ENCODE measurements at regions not wholly inside any gene's neighbourhood (a gene's known extent, or its start where the extent isn't known, plus 50 kb on each side); places are given as distances from the start of the nearest gene placed in this dataset.

DNA sequence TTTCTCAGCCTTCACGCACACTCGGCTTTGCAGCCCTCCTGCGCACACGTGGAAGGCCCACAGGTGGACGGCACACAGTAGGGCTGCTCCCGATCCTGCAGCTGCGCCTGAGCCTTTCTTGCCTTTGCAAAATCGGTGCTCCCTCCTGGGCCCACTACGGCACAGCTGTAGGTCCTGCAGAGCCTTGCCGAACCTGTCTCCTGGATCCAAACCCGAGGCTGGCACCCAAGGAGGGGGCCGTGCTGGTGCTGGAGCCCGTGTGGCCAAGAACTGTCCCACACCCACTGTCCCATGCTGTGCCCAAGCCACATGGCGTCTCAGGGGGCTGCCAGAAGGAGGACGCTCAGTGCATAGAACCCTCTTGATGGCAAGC, 227.4 kb downstream of the TTLL2 start:
- no peak for TF ChIP-seq POLR2A (IDR thresholded peaks at IDR 0.05)
- TF ChIP-seq, protein P1, sequence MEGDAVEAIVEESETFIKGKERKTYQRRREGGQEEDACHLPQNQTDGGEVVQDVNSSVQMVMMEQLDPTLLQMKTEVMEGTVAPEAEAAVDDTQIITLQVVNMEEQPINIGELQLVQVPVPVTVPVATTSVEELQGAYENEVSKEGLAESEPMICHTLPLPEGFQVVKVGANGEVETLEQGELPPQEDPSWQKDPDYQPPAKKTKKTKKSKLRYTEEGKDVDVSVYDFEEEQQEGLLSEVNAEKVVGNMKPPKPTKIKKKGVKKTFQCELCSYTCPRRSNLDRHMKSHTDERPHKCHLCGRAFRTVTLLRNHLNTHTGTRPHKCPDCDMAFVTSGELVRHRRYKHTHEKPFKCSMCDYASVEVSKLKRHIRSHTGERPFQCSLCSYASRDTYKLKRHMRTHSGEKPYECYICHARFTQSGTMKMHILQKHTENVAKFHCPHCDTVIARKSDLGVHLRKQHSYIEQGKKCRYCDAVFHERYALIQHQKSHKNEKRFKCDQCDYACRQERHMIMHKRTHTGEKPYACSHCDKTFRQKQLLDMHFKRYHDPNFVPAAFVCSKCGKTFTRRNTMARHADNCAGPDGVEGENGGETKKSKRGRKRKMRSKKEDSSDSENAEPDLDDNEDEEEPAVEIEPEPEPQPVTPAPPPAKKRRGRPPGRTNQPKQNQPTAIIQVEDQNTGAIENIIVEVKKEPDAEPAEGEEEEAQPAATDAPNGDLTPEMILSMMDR (IDR thresholded peaks at IDR 0.05), result no peak
- TF ChIP-seq EP300 (IDR thresholded peaks at IDR 0.05), result no peak

Data from tibial nerve (tissue), 4 donors.